Naive thymus-derived CD4-positive, alpha-beta T cell (primary cell): ENCODE measurements at regions not wholly inside any gene's neighbourhood (a gene's known extent, or its start where the extent isn't known, plus 50 kb on each side); places are given as distances from the start of the nearest gene placed in this dataset.

ENCODE experiments used
- ATAC-seq: fragments of 150-1000 bp; cut with Tn5 transposase; 2 replicates; pipeline ENCODE4 v1.10.0; 2021; ENCODE audit warnings: mild to moderate bottlenecking, moderate library complexity
- CTCF ChIA-PET: fragments of 350-600 bp; sonication (Branson Sonifier 250); formaldehyde crosslinking; loops from one replicate; lab custom pipeline; 2021; ENCODE audit warnings: antibody characterized with exemption; lab: Charles Lee
- POLR2A ChIA-PET: fragments of 350-600 bp; sonication (Branson Sonifier 250); formaldehyde crosslinking; loops from one replicate; lab custom pipeline; 2021; ENCODE audit warnings: antibody characterized with exemption, inconsistent platforms; lab: Charles Lee
- DNase-seq, 9 donors: peaks; one replicate each; pipeline versions ENCODE4 v3.0.0 to v3.0.0-alpha.2; 2020 to 2022; ENCODE audit warnings: mixed read lengths in 1 of 9
- H3K27ac ChIP-seq: one replicate; pipeline ENCODE4 v1.7.0; 2013; ENCODE audit warnings: mild to moderate bottlenecking, low read depth, low read length, moderate library complexity
- H3K27me3 ChIP-seq, 2 donors: one replicate each; pipeline ENCODE4 v1.7.0; 2013; ENCODE audit warnings: low read length in 2 of 2, mild to moderate bottlenecking in 2 of 2, moderate library complexity in 2 of 2; ENCODE audit not compliant: control insufficient read depth in 2 of 2, insufficient read depth in 2 of 2
- H3K36me3 ChIP-seq, 3 experiments: 1 replicate in 2 of 3; 2 replicates in 1 of 3; pipeline ENCODE4 v1.7.0; 2013; ENCODE audit warnings: low read length in 3 of 3, mild to moderate bottlenecking in 3 of 3, moderate library complexity in 1 of 3; ENCODE audit not compliant: insufficient read depth in 3 of 3, control insufficient read depth in 2 of 3
- H3K4me1 ChIP-seq, 2 donors: one replicate each; pipeline ENCODE4 v1.7.0; 2013; ENCODE audit warnings: low read length in 2 of 2, mild to moderate bottlenecking in 2 of 2, moderate library complexity in 1 of 2; ENCODE audit not compliant: control insufficient read depth in 2 of 2, insufficient read depth in 2 of 2
- H3K4me3 ChIP-seq: 2 replicates; pipeline ENCODE4 v1.7.0; 2013; ENCODE audit warnings: mild to moderate bottlenecking, low read length
- H3K9me3 ChIP-seq, 3 experiments: 1 replicate in 2 of 3; 2 replicates in 1 of 3; pipeline ENCODE4 v1.7.0; 2013; ENCODE audit warnings: low read length in 3 of 3; ENCODE audit not compliant: control insufficient read depth in 2 of 3
- H3K27ac Mint-ChIP-seq, 9 donors: one replicate each; pipeline ENCODE4 v1.8.0; 2020 to 2022; ENCODE audit warnings: mixed read lengths in 9 of 9, mild to moderate bottlenecking in 8 of 9, moderate library complexity in 5 of 9, inconsistent platforms in 2 of 9
- H3K27me3 Mint-ChIP-seq, 5 donors: one replicate each; pipeline ENCODE4 v1.8.0; 2021 to 2022; ENCODE audit warnings: mixed read lengths in 5 of 5, mild to moderate bottlenecking in 1 of 5
- H3K36me3 Mint-ChIP-seq, 5 donors: one replicate each; pipeline ENCODE4 v1.8.0; 2020 to 2022; ENCODE audit warnings: mixed read lengths in 5 of 5, mild to moderate bottlenecking in 3 of 5, inconsistent platforms in 1 of 5
- H3K4me1 Mint-ChIP-seq, 7 donors: one replicate each; pipeline ENCODE4 v1.8.0; 2020 to 2022; ENCODE audit warnings: mixed read lengths in 7 of 7, mild to moderate bottlenecking in 3 of 7, inconsistent platforms in 1 of 7
- H3K4me3 Mint-ChIP-seq, 10 donors: one replicate each; pipeline ENCODE4 v1.8.0; 2020 to 2022; ENCODE audit warnings: mild to moderate bottlenecking in 10 of 10, mixed read lengths in 10 of 10, moderate library complexity in 6 of 10, inconsistent platforms in 2 of 10
- H3K9me3 Mint-ChIP-seq, 11 donors: one replicate each; pipeline ENCODE4 v1.8.0; 2020 to 2022; ENCODE audit warnings: mixed read lengths in 11 of 11, mild to moderate bottlenecking in 4 of 11, inconsistent platforms in 1 of 11, moderate library complexity in 1 of 11
- intact Hi-C, 2 donors: fragments of 100-400 bp; cut with micrococcal nuclease; formaldehyde crosslinking; loops; one replicate each; pipeline ENCODE4 v1.15.1; 2023

DNA sequence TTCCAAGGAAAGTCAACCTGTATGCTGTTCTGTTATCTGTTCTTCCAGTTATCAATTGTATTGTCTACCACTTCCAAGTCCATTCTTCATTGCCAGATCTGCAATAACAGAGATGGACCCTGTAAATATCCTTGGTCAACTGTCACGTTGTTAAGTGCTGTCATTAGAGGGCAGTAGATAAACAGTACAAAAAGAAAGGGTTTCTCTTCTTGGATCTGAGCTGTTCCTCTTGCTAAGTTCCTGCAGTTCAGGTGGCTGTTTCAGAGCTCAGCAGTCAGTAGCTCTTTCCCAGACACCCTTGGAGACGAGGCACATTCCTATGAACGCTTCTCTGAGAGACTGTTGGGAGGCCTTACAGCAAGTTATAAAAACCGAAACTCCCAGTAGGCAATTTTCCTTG lies 957.1 kb upstream of the CHAC2 start:
- Histone ChIP-seq H3K27ac (no peak overlapping the region), H3K4me3 (no peak overlapping the region), H3K4me1 (no peaks in the 10 kb centered on the region), H3K36me3 (no peaks in the 10 kb centered on the region), H3K27me3 (no peaks in the 10 kb centered on the region), H3K9me3 (no peaks in the 10 kb centered on the region)
- Mint-ChIP-seq H3K27ac (no peak overlapping the region), H3K4me3 (no peak overlapping the region), H3K36me3 (no peaks in the 10 kb centered on the region), H3K4me1 (no peaks in the 10 kb centered on the region), H3K9me3 (peaks cover 0 to 7% (median 0%) of the 10 kb centered on the region in 11 donors), H3K27me3 (no peaks in the 10 kb centered on the region)
- ChIA-PET POLR2A (no interaction called here), CTCF (no interaction called here)
- DNase-seq (no peak), ATAC-seq (no peak)
- intact Hi-C loops, result no loop called here

DNA sequence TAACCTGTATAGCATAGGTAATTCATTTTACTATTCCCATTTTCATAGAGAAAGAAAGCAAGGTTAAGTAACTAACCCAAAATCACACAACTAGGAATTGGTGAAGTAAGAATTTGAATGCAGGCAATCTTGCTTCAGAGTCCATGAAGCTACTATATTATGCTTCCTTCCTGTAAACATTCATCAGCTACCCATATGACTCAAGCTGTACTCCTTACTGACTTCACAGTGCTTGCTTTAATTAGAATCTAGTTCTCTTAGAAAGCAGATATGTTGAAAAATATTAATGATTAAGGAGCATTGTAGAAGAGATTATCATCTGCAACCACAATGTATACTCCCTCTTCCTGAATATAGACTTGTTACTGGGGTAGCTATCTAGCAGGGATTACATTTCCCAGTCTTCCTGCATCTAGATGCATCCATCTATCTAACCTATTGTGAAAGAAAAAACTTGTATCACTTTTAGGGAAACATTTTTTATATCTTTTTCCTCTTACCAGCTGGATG lies 961.6 kb upstream of the CHAC2 start:
- Mint-ChIP-seq H3K4me3 (no peak overlapping the region), H3K27me3 (no peaks in the 10 kb centered on the region), H3K27ac (no peak overlapping the region), H3K36me3 (no peaks in the 10 kb centered on the region), H3K9me3 (peaks cover 0 to 23% (median 2%) of the 10 kb centered on the region in 11 donors), H3K4me1 (no peaks in the 10 kb centered on the region)
- intact Hi-C loops, result no loop called here
- no peaks in the 10 kb centered on the region for H3K9me3 ChIP-seq
- no peaks in the 10 kb centered on the region for H3K27me3 ChIP-seq
- ChIA-PET POLR2A (no interaction called here), CTCF (no interaction called here)
- no peaks in the 10 kb centered on the region for H3K36me3 ChIP-seq
- no peaks in the 10 kb centered on the region for H3K4me1 ChIP-seq
- DNase-seq (no peak), ATAC-seq (no peak)
- no peak overlapping the region for H3K27ac ChIP-seq
- no peak overlapping the region for H3K4me3 ChIP-seq

DNA sequence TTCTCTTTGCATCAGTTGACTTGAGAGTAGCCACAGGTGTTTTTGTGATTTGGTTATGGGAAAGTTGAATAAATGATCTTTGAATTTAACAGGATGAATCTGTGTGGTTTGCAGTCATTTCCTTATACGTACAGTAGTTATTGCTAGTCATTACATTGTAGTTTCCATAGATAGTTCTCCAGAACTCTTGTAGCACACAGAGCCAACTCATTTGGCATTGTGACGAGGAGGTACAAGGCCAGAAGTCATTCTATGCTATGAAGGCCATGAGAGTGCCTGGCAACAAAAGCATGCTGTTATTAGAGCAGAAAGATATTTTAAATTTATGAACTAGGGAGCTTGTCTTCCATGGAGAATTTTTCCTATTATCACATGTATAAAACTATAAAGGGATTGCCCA lies 973.0 kb upstream of the CHAC2 start:
- Histone ChIP-seq H3K27me3 (no peaks in the 10 kb centered on the region), H3K36me3 (no peaks in the 10 kb centered on the region), H3K9me3 (no peaks in the 10 kb centered on the region), H3K27ac (no peak overlapping the region), H3K4me1 (no peaks in the 10 kb centered on the region), H3K4me3 (no peak overlapping the region)
- H3K27me3 Mint-ChIP-seq, result no peaks in the 10 kb centered on the region
- peaks cover 0 to 15% (median 9%) of the 10 kb centered on the region in 11 donors for H3K9me3 Mint-ChIP-seq
- no peaks in the 10 kb centered on the region for H3K4me1 Mint-ChIP-seq
- peaks cover 0 to 4% (median 0%) of the 10 kb centered on the region in 5 donors for H3K36me3 Mint-ChIP-seq
- H3K27ac Mint-ChIP-seq, result no peak overlapping the region
- no peak overlapping the region for H3K4me3 Mint-ChIP-seq
- ChIA-PET CTCF (no interaction called here), POLR2A (no interaction called here)
- no peak for ATAC-seq
- intact Hi-C loops, result no loop called here
- no peak for DNase-seq

DNA sequence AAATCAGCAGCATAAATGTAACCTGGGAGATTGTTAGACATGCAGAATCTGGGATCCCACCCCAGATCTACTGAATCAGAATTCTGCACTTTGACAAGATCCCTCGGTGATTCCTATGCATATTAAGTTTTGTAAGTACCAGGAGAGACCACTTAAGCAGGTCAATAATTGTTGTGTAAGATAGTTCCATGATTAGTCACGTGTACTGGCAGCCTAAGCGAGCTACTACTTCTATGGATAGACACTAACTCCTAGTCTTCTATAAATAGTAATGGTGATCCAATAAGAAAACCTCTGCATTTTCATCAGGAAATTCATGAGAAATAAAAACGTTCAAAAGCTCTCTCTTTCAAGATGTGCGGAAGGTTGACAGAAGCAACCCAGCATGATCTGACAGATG lies 988.2 kb upstream of the CHAC2 start:
- ATAC-seq, result no peak
- H3K27me3 Mint-ChIP-seq, result no peaks in the 10 kb centered on the region
- no peak overlapping the region for H3K27ac Mint-ChIP-seq
- H3K4me3 ChIP-seq, result no peak overlapping the region
- peaks cover 0 to 19% (median 5%) of the 10 kb centered on the region in 11 donors for H3K9me3 Mint-ChIP-seq
- H3K4me1 Mint-ChIP-seq, result no peaks in the 10 kb centered on the region
- no peaks in the 10 kb centered on the region for H3K9me3 ChIP-seq
- no peaks in the 10 kb centered on the region for H3K4me1 ChIP-seq
- CTCF ChIA-PET, result no interaction called here
- no peaks in the 10 kb centered on the region for H3K36me3 ChIP-seq
- no peak overlapping the region for H3K4me3 Mint-ChIP-seq
- POLR2A ChIA-PET, result no interaction called here
- H3K27ac ChIP-seq, result no peak overlapping the region
- H3K36me3 Mint-ChIP-seq, result no peaks in the 10 kb centered on the region
- intact Hi-C loops, result no loop called here
- DNase-seq, result no peak
- H3K27me3 ChIP-seq, result no peaks in the 10 kb centered on the region

- Mint-ChIP-seq H3K4me3 (no peak overlapping the region), H3K4me1 (no peaks in the 10 kb centered on the region), H3K9me3 (peaks cover 0 to 13% (median 5%) of the 10 kb centered on the region in 11 donors), H3K27me3 (no peaks in the 10 kb centered on the region), H3K27ac (no peak overlapping the region), H3K36me3 (peaks cover 0 to 4% (median 0%) of the 10 kb centered on the region in 5 donors)
- DNase-seq (no peak), ATAC-seq (no peak)
- H3K4me1 ChIP-seq, result no peaks in the 10 kb centered on the region
- H3K9me3 ChIP-seq, result no peaks in the 10 kb centered on the region
- no peak overlapping the region for H3K27ac ChIP-seq
- intact Hi-C loops, result no loop called here
- POLR2A ChIA-PET, result interaction anchor here (0.7 kb wide), 1 partner anchor 24 kb away, joined by 3 read pairs; no protein-coding TSS in a partner anchor
- CTCF ChIA-PET, result interaction anchor here (0.6 kb wide), 1 partner anchor 15 kb away, joined by 3 read pairs; no protein-coding TSS in a partner anchor
- no peaks in the 10 kb centered on the region for H3K27me3 ChIP-seq
- H3K4me3 ChIP-seq, result no peak overlapping the region
- H3K36me3 ChIP-seq, result no peaks in the 10 kb centered on the region
These were observed 991.0 kb upstream of the CHAC2 start for GRCh38 chr2:52776571-52776970.

- H3K27ac ChIP-seq, result no peak overlapping the region
- H3K4me3 ChIP-seq, result no peak overlapping the region
- no peak for DNase-seq
- CTCF ChIA-PET, result interaction anchor here (0.6 kb wide), 1 partner anchor 16 kb away, joined by 3 read pairs; no protein-coding TSS in a partner anchor
- H3K27me3 ChIP-seq, result no peaks in the 10 kb centered on the region
- H3K4me1 ChIP-seq, result no peaks in the 10 kb centered on the region
- peaks cover under 1 to 14% (median 7%) of the 10 kb centered on the region in 11 donors for H3K9me3 Mint-ChIP-seq
- POLR2A ChIA-PET, result interaction anchor here (0.7 kb wide), 1 partner anchor 25 kb away, joined by 3 read pairs; no protein-coding TSS in a partner anchor
- ATAC-seq, result no peak
- intact Hi-C loops, result no loop called here
- no peaks in the 10 kb centered on the region for H3K27me3 Mint-ChIP-seq
- H3K27ac Mint-ChIP-seq, result no peak overlapping the region
- H3K4me1 Mint-ChIP-seq, result no peaks in the 10 kb centered on the region
- no peaks in the 10 kb centered on the region for H3K9me3 ChIP-seq
- H3K36me3 ChIP-seq, result no peaks in the 10 kb centered on the region
- H3K36me3 Mint-ChIP-seq, result peaks cover 0 to 4% (median 0%) of the 10 kb centered on the region in 5 donors
- no peak overlapping the region for H3K4me3 Mint-ChIP-seq
These were observed 991.9 kb upstream of the CHAC2 start for GRCh38 chr2:52775674-52776073.

- ChIA-PET CTCF (no interaction called here), POLR2A (no interaction called here)
- Mint-ChIP-seq H3K4me1 (no peaks in the 10 kb centered on the region), H3K9me3 (peaks cover 0 to 26% (median 18%) of the 10 kb centered on the region in 11 donors), H3K27me3 (no peaks in the 10 kb centered on the region), H3K4me3 (no peak overlapping the region), H3K36me3 (peaks cover 0 to 5% (median 0%) of the 10 kb centered on the region in 5 donors), H3K27ac (no peak overlapping the region)
- Histone ChIP-seq H3K36me3 (no peaks in the 10 kb centered on the region), H3K9me3 (peaks cover 0 to 5% (median 0%) of the 10 kb centered on the region in 3 experiments), H3K4me3 (no peak overlapping the region), H3K27ac (no peak overlapping the region), H3K4me1 (no peaks in the 10 kb centered on the region), H3K27me3 (no peaks in the 10 kb centered on the region)
- no peak for ATAC-seq
- intact Hi-C loops, result no loop called here
- DNase-seq, result no peak
These were observed 1001.9 kb upstream of the CHAC2 start for GRCh38 chr2:52765735-52766134.
